Adrenal gland (tissue), 5 donors: ENCODE measurements at regions not wholly inside any gene's neighbourhood (a gene's known extent, or its start where the extent isn't known, plus 50 kb on each side); places are given as distances from the start of the nearest gene placed in this dataset.

Experiments
- POLR2A ChIP-seq, 2 donors: fragments of 450-650 bp; IDR thresholded peaks; one replicate each; pipeline ENCODE4 v1.6.1; 2017; ENCODE audit warnings: antibody characterized with exemption in 2 of 2, mild to moderate bottlenecking in 2 of 2, moderate library complexity in 1 of 2
- TF ChIP-seq, protein P1 (sequence below), 6 experiments: fragments of 450-650 bp in 4 of 6; fragments of 200-600 bp in 2 of 6; sonication (generic) in 1 of 6; IDR thresholded peaks; 1 replicate in 5 of 6; 2 replicates in 1 of 6; pipeline versions ENCODE4 v1.5.1 to v1.8.0; 2016 to 2021; ENCODE audit warnings: antibody characterized with exemption in 6 of 6, mild to moderate bottlenecking in 2 of 6, moderate library complexity in 1 of 6
- donor health status: DM: no; HTN: no; CAD: no.

GRCh38 chr1:59116920-59117542, 179.9 kb upstream of the FGGY start:
- TF ChIP-seq, protein P1, sequence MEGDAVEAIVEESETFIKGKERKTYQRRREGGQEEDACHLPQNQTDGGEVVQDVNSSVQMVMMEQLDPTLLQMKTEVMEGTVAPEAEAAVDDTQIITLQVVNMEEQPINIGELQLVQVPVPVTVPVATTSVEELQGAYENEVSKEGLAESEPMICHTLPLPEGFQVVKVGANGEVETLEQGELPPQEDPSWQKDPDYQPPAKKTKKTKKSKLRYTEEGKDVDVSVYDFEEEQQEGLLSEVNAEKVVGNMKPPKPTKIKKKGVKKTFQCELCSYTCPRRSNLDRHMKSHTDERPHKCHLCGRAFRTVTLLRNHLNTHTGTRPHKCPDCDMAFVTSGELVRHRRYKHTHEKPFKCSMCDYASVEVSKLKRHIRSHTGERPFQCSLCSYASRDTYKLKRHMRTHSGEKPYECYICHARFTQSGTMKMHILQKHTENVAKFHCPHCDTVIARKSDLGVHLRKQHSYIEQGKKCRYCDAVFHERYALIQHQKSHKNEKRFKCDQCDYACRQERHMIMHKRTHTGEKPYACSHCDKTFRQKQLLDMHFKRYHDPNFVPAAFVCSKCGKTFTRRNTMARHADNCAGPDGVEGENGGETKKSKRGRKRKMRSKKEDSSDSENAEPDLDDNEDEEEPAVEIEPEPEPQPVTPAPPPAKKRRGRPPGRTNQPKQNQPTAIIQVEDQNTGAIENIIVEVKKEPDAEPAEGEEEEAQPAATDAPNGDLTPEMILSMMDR (IDR thresholded peaks at IDR 0.05) = no peak
- no peak for TF ChIP-seq POLR2A (IDR thresholded peaks at IDR 0.05)
